Breast epithelium (tissue), 3 donors: ENCODE measurements at regions not wholly inside any gene's neighbourhood (a gene's known extent, or its start where the extent isn't known, plus 50 kb on each side); places are given as distances from the start of the nearest gene placed in this dataset.

Experiments used
- POLR2A ChIP-seq: fragments of 450-650 bp; IDR thresholded peaks from one replicate; pipeline ENCODE4 v1.6.1; 2016; ENCODE audit warnings: antibody characterized with exemption, mild to moderate bottlenecking, moderate library complexity
- POLR2AphosphoS5 ChIP-seq, 3 donors: sonication (generic); formaldehyde crosslinking; IDR thresholded peaks; one replicate each; pipeline ENCODE4 v1.6.1; 2017; ENCODE audit warnings: antibody characterized with exemption in 3 of 3
- TF ChIP-seq, protein P1 (sequence below), 3 donors: fragments of 450-650 bp; IDR thresholded peaks; one replicate each; pipeline ENCODE4 v1.5.1; 2016 to 2017; ENCODE audit warnings: antibody characterized with exemption in 3 of 3, mild to moderate bottlenecking in 3 of 3, moderate library complexity in 3 of 3

DNA sequence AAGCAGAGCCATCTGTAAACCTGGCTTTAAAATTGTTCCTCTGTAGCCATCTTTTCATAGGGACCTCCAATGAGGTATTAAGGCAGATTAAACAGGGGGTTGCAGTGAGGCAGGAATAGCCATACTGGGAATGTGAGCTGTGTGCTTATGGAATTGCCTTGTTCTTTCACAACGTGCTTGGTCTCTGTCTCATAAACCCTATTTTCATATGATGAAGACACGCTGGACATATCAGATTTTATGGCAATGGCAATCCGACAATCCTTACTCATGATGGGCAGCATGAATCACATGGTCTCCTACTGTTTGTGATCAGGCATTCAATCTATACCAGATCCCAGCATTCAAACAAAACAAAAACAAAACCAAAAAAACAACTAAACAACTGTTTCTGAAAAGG, 418.9 kb upstream of the NRP1 start:
- TF ChIP-seq, protein P1, sequence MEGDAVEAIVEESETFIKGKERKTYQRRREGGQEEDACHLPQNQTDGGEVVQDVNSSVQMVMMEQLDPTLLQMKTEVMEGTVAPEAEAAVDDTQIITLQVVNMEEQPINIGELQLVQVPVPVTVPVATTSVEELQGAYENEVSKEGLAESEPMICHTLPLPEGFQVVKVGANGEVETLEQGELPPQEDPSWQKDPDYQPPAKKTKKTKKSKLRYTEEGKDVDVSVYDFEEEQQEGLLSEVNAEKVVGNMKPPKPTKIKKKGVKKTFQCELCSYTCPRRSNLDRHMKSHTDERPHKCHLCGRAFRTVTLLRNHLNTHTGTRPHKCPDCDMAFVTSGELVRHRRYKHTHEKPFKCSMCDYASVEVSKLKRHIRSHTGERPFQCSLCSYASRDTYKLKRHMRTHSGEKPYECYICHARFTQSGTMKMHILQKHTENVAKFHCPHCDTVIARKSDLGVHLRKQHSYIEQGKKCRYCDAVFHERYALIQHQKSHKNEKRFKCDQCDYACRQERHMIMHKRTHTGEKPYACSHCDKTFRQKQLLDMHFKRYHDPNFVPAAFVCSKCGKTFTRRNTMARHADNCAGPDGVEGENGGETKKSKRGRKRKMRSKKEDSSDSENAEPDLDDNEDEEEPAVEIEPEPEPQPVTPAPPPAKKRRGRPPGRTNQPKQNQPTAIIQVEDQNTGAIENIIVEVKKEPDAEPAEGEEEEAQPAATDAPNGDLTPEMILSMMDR (IDR thresholded peaks at IDR 0.05) = no peak
- TF ChIP-seq POLR2AphosphoS5 (IDR thresholded peaks at IDR 0.05) (no peak), POLR2A (no peak)
